IMR-90 (cell line): ENCODE measurements at regions not wholly inside any gene's neighbourhood (a gene's known extent, or its start where the extent isn't known, plus 50 kb on each side); places are given as distances from the start of the nearest gene placed in this dataset.

Source experiments
- ATAC-seq: fragments of 200-7000 bp; cut with Tn5 transposase; 2 replicates; pipeline ENCODE4 v1.9.1; 2020; ENCODE audit warnings: low read depth, mild to moderate bottlenecking, moderate library complexity
- BruUV-seq: library from RNA; stranded (reverse); fragments of 400-500 nt; replicated peaks from 2 replicates; lab custom pipeline; 2021; lab: Mats Ljungman, UMichigan
- CTCF ChIA-PET: fragments of 300-600 bp; formaldehyde crosslinking; extraction: SDS; loops from one replicate; lab custom pipeline; 2021; ENCODE audit warnings: antibody characterized with exemption; lab: Yijun Ruan, JAX
- POLR2A ChIA-PET: fragments of 300-600 bp; sonication (Branson Sonifier 250); formaldehyde crosslinking; loops from one replicate; lab custom pipeline; 2022; ENCODE audit warnings: antibody characterized with exemption; ENCODE audit not compliant: unreplicated experiment; lab: Charles Lee
- DNase-seq: peaks from one replicate; pipeline ENCODE4 v3.0.0; 2013
- H2AFZ ChIP-seq: replicated peaks from 2 replicates; pipeline ENCODE3; 2013; ENCODE audit warnings: low read length, mild to moderate bottlenecking; ENCODE audit not compliant: poor library complexity
- H2AK5ac ChIP-seq: 2 replicates; pipeline ENCODE4 v1.6.1; 2013; ENCODE audit warnings: low read depth, low read length, inconsistent platforms
- H2AK9ac ChIP-seq: replicated peaks from 2 replicates; pipeline ENCODE3; 2013; ENCODE audit warnings: mild to moderate bottlenecking, low read depth, low read length, moderate library complexity; ENCODE audit not compliant: poor library complexity
- H2BK120ac ChIP-seq: 2 replicates; pipeline ENCODE4 v1.6.1; 2013; ENCODE audit warnings: low read depth, low read length, inconsistent platforms
- H2BK15ac ChIP-seq: 3 replicates; pipeline ENCODE4 v1.6.1; 2013; ENCODE audit warnings: low read depth, low read length, inconsistent platforms
- H2BK20ac ChIP-seq: 2 replicates; pipeline ENCODE4 v1.6.1; 2013; ENCODE audit warnings: low read depth, mild to moderate bottlenecking, inconsistent platforms, low read length, moderate library complexity
- H2BK5ac ChIP-seq: 2 replicates; pipeline ENCODE4 v1.6.1; 2013; ENCODE audit warnings: mild to moderate bottlenecking, low read depth, low read length, inconsistent platforms; ENCODE audit not compliant: poor library complexity, severe bottlenecking
- H3K14ac ChIP-seq: replicated peaks from 2 replicates; pipeline ENCODE4 v1.6.1; 2013; ENCODE audit warnings: low read depth, low read length, inconsistent platforms
- H3K18ac ChIP-seq: 2 replicates; pipeline ENCODE4 v1.6.1; 2013; ENCODE audit warnings: low read depth, low read length, control low read depth
- H3K23ac ChIP-seq: 2 replicates; pipeline ENCODE4 v1.6.1; 2013; ENCODE audit warnings: low read depth, low read length, inconsistent platforms
- H3K27ac ChIP-seq: 2 replicates; pipeline ENCODE4 v1.5.1; 2013; ENCODE audit warnings: mild to moderate bottlenecking, control low read depth, low read length; ENCODE audit not compliant: insufficient read depth
- H3K27me3 ChIP-seq: 2 replicates; pipeline ENCODE4 v1.6.1; 2013; ENCODE audit warnings: low read length; ENCODE audit not compliant: control insufficient read depth, insufficient read depth
- H3K36me3 ChIP-seq: 2 replicates; pipeline ENCODE4 v1.6.1; 2013; ENCODE audit warnings: low read length, mixed read lengths; ENCODE audit not compliant: control insufficient read depth, insufficient read depth
- H3K4ac ChIP-seq: 2 replicates; pipeline ENCODE4 v1.6.1; 2013; ENCODE audit warnings: low read depth, low read length, inconsistent platforms
- H3K4me1 ChIP-seq: 2 replicates; pipeline ENCODE4 v1.6.1; 2013; ENCODE audit warnings: low read length, mixed read lengths; ENCODE audit not compliant: control insufficient read depth, insufficient read depth
- H3K4me2 ChIP-seq: 2 replicates; pipeline ENCODE4 v1.6.1; 2013; ENCODE audit warnings: low read depth, mild to moderate bottlenecking, control low read depth, low read length, moderate library complexity
- H3K4me3 ChIP-seq: 2 replicates; pipeline ENCODE4 v1.5.1; 2013; ENCODE audit warnings: low read depth, mild to moderate bottlenecking, control low read depth, low read length, moderate library complexity; ENCODE audit not compliant: insufficient read depth
- H3K56ac ChIP-seq: 2 replicates; pipeline ENCODE4 v1.6.1; 2013; ENCODE audit warnings: low read length, inconsistent platforms; ENCODE audit not compliant: insufficient read depth; ENCODE audit errors: extremely low read depth
- H3K79me1 ChIP-seq, 2 experiments: 2 replicates each; pipeline ENCODE4 v1.6.1; 2013; ENCODE audit warnings: low read length in 2 of 2, inconsistent platforms in 1 of 2, low read depth in 1 of 2
- H3K9ac ChIP-seq: 2 replicates; pipeline ENCODE4 v1.6.1; 2013; ENCODE audit warnings: low read depth, low read length, control low read depth
- H3K9me1 ChIP-seq: 2 replicates; pipeline ENCODE4 v1.6.1; 2013; ENCODE audit warnings: low read length, inconsistent platforms; ENCODE audit not compliant: insufficient read depth
- H3K9me3 ChIP-seq: 2 replicates; pipeline ENCODE4 v1.6.1; 2013; ENCODE audit warnings: low read length; ENCODE audit not compliant: control insufficient read depth, insufficient read depth
- H4K20me1 ChIP-seq: 2 replicates; pipeline ENCODE4 v1.6.1; 2013; ENCODE audit warnings: low read length, inconsistent platforms; ENCODE audit not compliant: insufficient read depth
- H4K5ac ChIP-seq: 2 replicates; pipeline ENCODE4 v1.6.1; 2013; ENCODE audit warnings: mild to moderate bottlenecking, low read depth, low read length, control low read depth
- H4K8ac ChIP-seq, 2 experiments: 2 replicates each; pipeline ENCODE4 v1.6.1; 2013; ENCODE audit warnings: low read depth in 2 of 2, low read length in 2 of 2, control low read depth in 1 of 2, inconsistent platforms in 1 of 2
- H4K91ac ChIP-seq: 2 replicates; pipeline ENCODE4 v1.6.1; 2013; ENCODE audit warnings: low read depth, low read length, inconsistent platforms; ENCODE audit not compliant: insufficient read depth
- BHLHE40 ChIP-seq: fragments of 150-350 bp; IDR thresholded peaks from 2 replicates; pipeline ENCODE4 v1.6.1; 2016; ENCODE audit warnings: mild to moderate bottlenecking, low read depth, low read length
- CEBPB ChIP-seq: IDR thresholded peaks from 2 replicates; pipeline ENCODE4 v1.6.1; 2012; ENCODE audit warnings: low read depth, low read length, improper control_type of control experiment
- CHD1 ChIP-seq: IDR thresholded peaks from 2 replicates; pipeline ENCODE4 v1.6.1; 2012; ENCODE audit warnings: low read depth, low read length, improper control_type of control experiment
- CTCF ChIP-seq: conservative IDR thresholded peaks from 2 replicates; pipeline ENCODE4 v1.5.1; 2012; ENCODE audit warnings: mild to moderate bottlenecking, low read depth, low read length, improper control_type of control experiment
- FOS ChIP-seq: fragments of 150-350 bp; IDR thresholded peaks from 2 replicates; pipeline ENCODE4 v1.6.1; 2016; ENCODE audit warnings: low read depth, low read length
- MAZ ChIP-seq: IDR thresholded peaks from 2 replicates; pipeline ENCODE4 v1.6.1; 2012; ENCODE audit warnings: low read depth, mild to moderate bottlenecking, low read length, improper control_type of control experiment, moderate library complexity, borderline replicate concordance
- MXI1 ChIP-seq: IDR thresholded peaks from 2 replicates; pipeline ENCODE4 v1.6.1; 2012; ENCODE audit warnings: low read depth, mild to moderate bottlenecking, low read length, moderate library complexity, borderline replicate concordance
- NFE2L2 ChIP-seq: fragments of 150-350 bp; IDR thresholded peaks from 2 replicates; pipeline ENCODE4 v1.6.1; 2016; ENCODE audit warnings: low read depth, mild to moderate bottlenecking, low read length
- RAD21 ChIP-seq: IDR thresholded peaks from 2 replicates; pipeline ENCODE4 v1.6.1; 2012; ENCODE audit warnings: low read length, improper control_type of control experiment
- RCOR1 ChIP-seq: IDR thresholded peaks from 2 replicates; pipeline ENCODE4 v1.6.1; 2012; ENCODE audit warnings: mild to moderate bottlenecking, low read length, improper control_type of control experiment; ENCODE audit not compliant: insufficient replicate concordance
- RFX5 ChIP-seq: IDR thresholded peaks from 2 replicates; pipeline ENCODE4 v1.8.0; 2012; ENCODE audit warnings: low read depth, mild to moderate bottlenecking, low read length, moderate library complexity
- SMC3 ChIP-seq: fragments of 150-350 bp; IDR thresholded peaks from 2 replicates; pipeline ENCODE4 v1.6.1; 2016; ENCODE audit warnings: low read depth, mild to moderate bottlenecking, antibody characterized with exemption, low read length, moderate library complexity
- WGBS, 2 experiments: methylation state at CpG; one replicate each; pipeline versions ENCODE4 v1.1.5 to v1.1.7; 2013; ENCODE audit warnings: missing lambda C conversion rate in 2 of 2; ENCODE audit not compliant: insufficient read length in 1 of 2; ENCODE audit errors: extremely low coverage in 2 of 2; 5-methylcytosine and 5-hydroxymethylcytosine counted together
- dilution Hi-C: fragments of 300-500 bp; cut with HindIII; formaldehyde crosslinking; loops from one replicate; pipeline ENCODE4 v1.14.3; 2018; ENCODE audit warnings: low sequenced_read_pairs; ENCODE audit not compliant: unreplicated experiment
- in situ Hi-C: fragments of 300-500 bp; cut with MboI; formaldehyde crosslinking; loops from 3 replicates; pipeline ENCODE4 v1.14.3; 2019; ENCODE audit warnings: low sequenced_read_pairs, inconsistent platforms, mixed read lengths
- intact Hi-C: fragments of 100-400 bp; cut with micrococcal nuclease; formaldehyde crosslinking; loops from 2 replicates; pipeline ENCODE4 v1.10.0; 2022

GRCh38 chr2:67878743-67879142 lies 184.1 kb downstream of the C1D start:
- in situ Hi-C loops, result no loop called here
- no peaks in the 10 kb centered on the region for H3K36me3 ChIP-seq
- ATAC-seq (no peak), DNase-seq (no peak)
- H3K27ac ChIP-seq, result no peak overlapping the region
- H3K23ac ChIP-seq, result no peak overlapping the region
- H4K5ac ChIP-seq, result no peak overlapping the region
- no peaks in the 10 kb centered on the region for H3K9me1 ChIP-seq
- no peak overlapping the region for H3K4me2 ChIP-seq
- H3K18ac ChIP-seq, result no peak overlapping the region
- H3K4me1 ChIP-seq, result no peaks in the 10 kb centered on the region
- H2AFZ ChIP-seq, result no peak overlapping the region
- H3K79me1 ChIP-seq, result no peaks in the 10 kb centered on the region
- H4K8ac ChIP-seq, result no peak overlapping the region
- H4K91ac ChIP-seq, result no peak overlapping the region
- no peaks in the 10 kb centered on the region; the same call in 1 of the 2 replicates for H3K27me3 ChIP-seq
- no TSS peak for BruUV-seq
- H2BK20ac ChIP-seq, result no peak overlapping the region; the same call in 1 of the 2 replicates
- ChIA-PET POLR2A (no interaction called here), CTCF (no interaction called here)
- no peak overlapping the region for H3K9ac ChIP-seq
- no peak overlapping the region for H2BK120ac ChIP-seq
- no peak overlapping the region for H3K14ac ChIP-seq
- no peak overlapping the region for H3K56ac ChIP-seq
- H3K9me3 ChIP-seq, result no peaks in the 10 kb centered on the region
- no peak overlapping the region for H3K4ac ChIP-seq
- dilution Hi-C loops, result no loop called here
- 100% methylated on average over 1 of the region's 1 CpG; no CpG with 5 or more reads in 1 of the 2 experiments for WGBS, 2 experiments
- H2AK5ac ChIP-seq, result no peak overlapping the region
- H2BK5ac ChIP-seq, result no peak overlapping the region
- H3K4me3 ChIP-seq, result no peak overlapping the region
- TF ChIP-seq MAZ (no peak), MXI1 (no peak), BHLHE40 (no peak), SMC3 (no peak), FOS (no peak), RFX5 (no peak), NFE2L2 (no peak), RCOR1 (no peak), CTCF (no peak), CHD1 (no peak), CEBPB (no peak), RAD21 (no peak)
- no peak overlapping the region for H2BK15ac ChIP-seq
- no peaks in the 10 kb centered on the region for H4K20me1 ChIP-seq
- intact Hi-C loops, result no loop called here
- no peak overlapping the region for H2AK9ac ChIP-seq
